Stimulated activated CD4-positive, alpha-beta T cell treated with anti-CD3 and anti-CD28 coated beads, Interleukin-15, amount 100 ng/mL, for 48 hours (primary cell): ENCODE measurements at regions not wholly inside any gene's neighbourhood (a gene's known extent, or its start where the extent isn't known, plus 50 kb on each side); places are given as distances from the start of the nearest gene placed in this dataset.

Experiments
- DNase-seq, 2 donors: peaks; one replicate each; pipeline ENCODE4 v3.0.0-alpha.2; 2020; ENCODE audit warnings: low read depth in 2 of 2

DNA sequence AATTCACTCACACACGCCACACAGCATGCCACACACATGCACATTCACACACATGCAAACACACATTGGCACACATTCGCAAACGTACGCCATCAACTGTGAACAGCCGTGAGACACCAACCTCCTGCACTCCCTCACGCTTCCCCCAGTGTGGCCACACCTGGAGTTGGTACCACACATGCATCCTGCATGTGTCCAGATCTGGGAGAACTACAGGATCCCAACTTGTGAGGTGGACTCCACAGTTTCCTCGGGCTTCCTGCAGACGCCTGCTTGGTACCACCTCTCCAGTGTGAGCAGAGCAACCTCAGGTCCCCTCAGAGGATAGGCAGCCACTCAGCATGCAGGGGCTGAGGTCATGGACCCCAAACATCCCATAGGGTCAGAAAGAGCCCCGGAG, 239.0 kb downstream of the EIPR1 start:
- no peak for DNase-seq

GRCh38 chr2:3137651-3138300, 239.8 kb downstream of the EIPR1 start:
- DNase-seq, result no peak

DNA sequence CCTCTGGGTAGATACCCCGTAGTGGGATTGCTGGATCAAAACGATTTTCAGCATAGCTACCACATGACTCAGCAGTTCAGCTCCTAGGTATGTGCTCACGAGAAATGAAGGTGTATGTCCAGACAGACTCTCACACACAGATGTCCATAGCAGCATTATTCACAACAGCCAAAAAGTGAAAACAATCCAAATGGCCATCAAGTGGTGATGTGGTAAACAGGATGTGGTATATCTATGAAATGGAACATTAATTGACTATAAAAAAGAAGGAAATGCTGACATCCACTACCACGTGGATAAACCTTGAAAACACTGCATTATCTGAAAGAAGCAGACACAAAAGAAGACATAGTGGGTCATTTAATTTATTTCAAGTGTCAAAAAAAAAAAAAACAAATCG, 241.9 kb downstream of the EIPR1 start:
- DNase-seq, result no peak

DNA sequence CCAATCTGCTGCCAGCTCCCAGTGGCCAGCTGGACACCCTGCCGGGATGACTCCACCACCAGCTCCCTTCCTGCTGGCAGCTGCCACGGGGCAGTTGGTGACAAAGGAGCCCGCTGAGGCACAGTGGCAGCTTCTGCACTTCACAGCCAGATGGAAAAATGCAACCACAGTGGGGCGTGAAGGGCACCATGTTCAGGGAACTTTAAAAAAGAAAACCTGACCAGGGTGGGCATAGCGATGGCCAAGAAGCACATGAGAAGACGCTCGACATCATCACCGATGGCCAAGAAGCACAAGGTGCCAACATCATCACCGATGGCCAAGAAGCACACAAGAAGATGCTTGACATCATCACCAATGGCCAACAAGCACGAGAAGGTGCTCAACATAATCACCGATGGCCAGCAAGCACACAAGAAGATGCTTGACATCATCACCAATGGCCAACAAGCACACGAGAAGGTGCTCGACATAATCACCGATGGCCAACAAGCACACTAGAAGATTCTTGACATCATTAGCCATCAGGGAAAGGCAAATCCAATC, 243.5 kb downstream of the EIPR1 start:
- no peak for DNase-seq

DNA sequence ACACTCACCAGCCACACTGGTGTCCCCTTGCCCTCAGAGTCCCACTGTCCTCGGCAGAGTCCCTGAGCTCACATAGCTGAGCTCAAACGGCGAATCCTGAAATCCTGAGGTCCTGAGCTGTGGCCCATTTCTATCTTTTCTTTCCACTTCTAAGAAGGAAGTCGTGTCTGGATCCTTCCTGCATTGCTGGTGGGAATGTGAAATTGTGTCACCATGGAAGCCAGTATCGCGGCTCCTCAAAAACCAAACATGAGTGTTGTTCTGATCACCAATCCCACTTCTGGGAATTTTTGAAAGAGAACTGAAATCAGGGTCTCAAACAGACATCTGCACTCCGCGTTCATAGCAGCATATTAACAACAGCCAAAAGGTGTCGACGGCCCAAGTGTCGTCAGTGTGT, 244.7 kb downstream of the EIPR1 start:
- DNase-seq, result no peak

- DNase-seq, result no peak
These were observed 245.2 kb downstream of the EIPR1 start for GRCh38 chr2:3132466-3132865.

DNA sequence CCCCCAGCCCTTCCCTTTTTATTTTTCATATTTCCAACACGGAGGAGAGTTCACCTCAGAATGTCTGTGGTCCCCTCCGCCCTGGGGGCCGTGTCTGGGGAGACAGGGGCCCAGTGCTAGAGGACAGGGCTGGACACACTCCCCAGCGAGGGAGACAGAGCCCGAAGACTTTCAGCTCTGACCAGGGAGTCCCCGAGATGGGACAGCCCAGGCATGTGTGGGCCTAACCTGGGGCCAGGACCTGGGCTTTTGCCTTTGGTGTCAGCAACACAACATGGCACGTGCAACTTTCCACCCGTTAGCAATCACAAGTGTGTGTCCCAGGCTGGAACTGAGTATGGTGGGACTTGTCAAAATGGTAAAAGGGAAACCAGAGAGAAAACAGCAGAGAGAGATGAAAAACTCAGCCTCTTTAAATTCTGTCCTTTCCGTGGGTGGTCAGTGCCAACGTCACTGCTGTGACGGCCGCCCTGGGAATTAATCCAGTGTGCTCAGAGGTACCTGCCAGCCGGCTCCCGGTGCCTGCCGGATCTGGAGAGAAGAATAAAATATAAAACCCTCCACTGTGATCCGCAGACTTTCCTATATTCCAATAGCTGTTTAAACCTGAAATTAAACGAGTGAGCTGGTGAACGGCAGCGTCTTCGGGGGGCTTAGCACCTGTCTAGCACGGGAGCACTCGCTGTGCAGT, 245.8 kb downstream of the EIPR1 start:
- DNase-seq, result no peak

GRCh38 chr2:3130889-3131635, 246.6 kb downstream of the EIPR1 start:
- DNase-seq, result no peak

GRCh38 chr2:3130444-3130843, 247.2 kb downstream of the EIPR1 start:
- no peak for DNase-seq

GRCh38 chr2:3129867-3130266, 247.8 kb downstream of the EIPR1 start:
- DNase-seq, result no peak

- DNase-seq, result no peak
These were observed 248.8 kb downstream of the EIPR1 start for GRCh38 chr2:3128786-3129185.

DNA sequence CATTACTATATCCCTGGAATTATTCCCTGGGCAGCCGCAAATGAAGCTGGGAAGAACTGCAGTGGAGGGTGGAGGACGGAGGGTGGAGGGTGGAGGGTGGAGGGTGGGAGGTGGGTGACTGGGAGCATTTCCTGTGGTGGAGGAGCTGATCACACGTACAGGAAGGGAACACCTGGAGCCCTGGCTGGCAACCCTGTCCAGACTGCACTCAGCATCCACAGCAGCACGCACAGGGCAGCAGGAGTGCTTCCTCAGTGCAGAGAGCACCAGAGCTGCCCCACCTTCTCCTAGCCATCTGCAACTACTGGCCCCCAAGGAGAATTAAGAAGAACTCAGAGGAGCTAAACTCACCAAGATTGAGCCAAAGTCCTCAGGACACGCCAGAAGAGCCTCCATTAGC, 249.9 kb downstream of the EIPR1 start:
- DNase-seq, result no peak

DNA sequence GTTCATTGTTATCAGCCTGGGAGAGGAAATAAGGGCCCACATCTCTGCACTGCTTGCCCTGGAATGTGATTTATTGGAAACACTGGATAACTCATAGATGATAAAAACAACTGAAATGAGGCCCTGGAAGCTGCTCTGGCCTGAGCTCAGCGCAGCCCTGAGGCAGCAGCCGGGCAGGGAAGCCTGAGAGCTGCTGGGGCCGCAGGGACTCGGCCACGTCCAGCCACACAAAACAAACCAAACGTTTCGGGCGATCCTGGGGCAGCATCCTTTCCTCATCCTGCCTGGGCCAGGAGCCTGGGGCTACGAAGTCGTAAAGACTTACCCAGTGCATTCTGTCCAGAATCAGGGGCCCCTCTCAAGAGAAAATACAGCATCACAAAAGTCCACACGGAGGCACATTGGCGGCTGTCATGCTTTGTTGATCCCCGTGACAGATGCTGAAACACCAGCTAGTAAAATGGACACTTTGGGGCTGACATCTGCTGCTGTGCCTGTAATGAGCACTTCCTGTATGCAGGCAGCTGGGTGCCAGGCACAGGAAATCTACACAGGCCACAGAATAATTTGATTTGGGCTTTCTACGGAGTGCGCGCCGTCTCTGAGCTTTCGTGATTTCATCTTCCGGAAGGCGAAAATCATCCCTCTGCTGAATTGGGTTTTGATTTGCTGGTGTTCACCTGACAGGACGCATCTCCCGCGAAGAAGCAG, 250.6 kb downstream of the EIPR1 start:
- no peak for DNase-seq

DNA sequence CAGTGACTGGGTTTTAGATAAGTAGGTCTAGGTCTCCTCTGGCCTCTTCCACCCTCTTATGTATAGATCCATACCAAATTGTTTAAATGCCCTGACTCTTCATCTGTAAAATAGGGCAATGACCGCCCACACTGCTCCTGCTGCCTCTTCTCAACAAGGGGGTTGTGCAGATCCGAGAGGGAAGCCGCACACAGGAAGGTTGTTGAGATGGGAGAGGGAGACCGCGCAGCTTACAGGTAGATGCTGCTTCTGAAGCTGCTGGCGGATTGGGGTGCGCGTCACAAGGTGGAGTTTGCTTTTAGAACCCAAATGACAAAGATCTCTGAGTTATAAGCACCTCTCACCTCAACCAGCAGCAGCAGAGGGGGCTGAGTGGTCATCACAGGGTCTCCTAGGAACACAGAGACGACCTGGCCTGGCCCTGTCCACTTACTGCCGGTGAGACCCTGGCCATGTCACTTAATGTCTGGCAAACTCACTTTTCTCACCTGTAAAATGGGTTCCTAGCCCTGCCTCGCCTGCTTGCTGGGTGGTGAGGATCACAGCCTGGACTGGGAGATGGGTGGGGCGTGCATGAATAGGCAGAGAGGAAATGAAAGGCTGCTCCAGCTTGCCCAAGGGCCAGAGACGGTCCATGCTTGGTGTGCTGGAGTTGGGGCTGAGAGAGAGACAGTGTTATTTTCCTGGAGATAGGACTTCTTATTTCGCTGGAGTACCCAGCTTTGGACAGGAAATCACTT, 251.3 kb downstream of the EIPR1 start:
- DNase-seq, result no peak

GRCh38 chr2:3125761-3126130, 251.9 kb downstream of the EIPR1 start:
- no peak for DNase-seq

GRCh38 chr2:3125001-3125760, 252.4 kb downstream of the EIPR1 start:
- no peak for DNase-seq

- no peak for DNase-seq
These were observed 255.1 kb downstream of the EIPR1 start for GRCh38 chr2:3122525-3122924.

GRCh38 chr2:3121601-3122000, 256.0 kb downstream of the EIPR1 start:
- DNase-seq, result no peak

DNA sequence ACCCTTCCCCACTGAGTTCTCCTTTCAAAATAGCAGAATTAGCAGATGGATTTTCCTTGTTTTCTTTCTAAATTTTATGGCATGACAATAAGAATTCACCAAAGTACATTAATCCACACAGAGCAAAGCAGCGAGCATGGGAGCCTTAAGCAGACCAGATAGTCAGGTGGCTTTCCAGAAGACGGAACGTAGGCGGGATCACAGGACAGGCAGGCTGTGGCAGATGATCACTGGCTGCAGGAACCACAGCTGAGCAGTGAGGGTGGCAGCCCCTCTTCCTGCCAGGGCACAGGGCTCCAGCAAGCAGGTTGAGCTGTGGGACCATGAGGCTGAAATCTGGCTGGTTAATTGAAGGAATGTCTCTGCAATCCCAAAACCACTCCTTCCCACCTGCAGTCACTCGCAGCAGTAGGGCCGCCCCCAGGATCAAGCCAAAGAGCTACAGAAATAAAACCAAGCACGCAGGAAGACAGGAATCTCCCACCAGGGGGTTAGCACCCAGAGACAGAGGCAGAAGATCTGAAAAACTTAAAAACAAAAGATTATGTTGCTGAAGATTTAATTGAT, 259.9 kb downstream of the EIPR1 start:
- no peak for DNase-seq

DNA sequence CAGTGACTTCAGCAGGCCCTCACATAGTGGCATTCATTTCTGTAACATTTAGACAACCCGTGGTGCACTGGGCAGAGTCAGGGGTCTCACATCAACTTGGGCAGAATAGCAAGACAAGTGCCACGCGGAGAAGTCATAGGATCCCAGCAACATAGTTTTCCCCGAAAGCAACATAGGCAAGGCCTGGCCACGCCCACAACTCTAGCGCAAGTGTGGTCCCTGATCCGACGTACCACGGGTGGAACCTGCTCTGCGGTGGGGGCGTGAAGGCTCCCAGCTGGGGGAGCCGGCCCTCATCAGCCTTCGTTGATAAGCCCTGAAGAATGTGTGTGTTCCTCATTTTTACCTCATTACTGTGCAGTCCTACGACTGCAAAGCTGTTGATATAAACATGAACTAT, 261.2 kb downstream of the EIPR1 start:
- no peak for DNase-seq
